ENCODE measurements at regions not wholly inside any gene's neighbourhood (a gene's known extent, or its start where the extent isn't known, plus 50 kb on each side); places are given as distances from the start of the nearest gene placed in this dataset.

DNA sequence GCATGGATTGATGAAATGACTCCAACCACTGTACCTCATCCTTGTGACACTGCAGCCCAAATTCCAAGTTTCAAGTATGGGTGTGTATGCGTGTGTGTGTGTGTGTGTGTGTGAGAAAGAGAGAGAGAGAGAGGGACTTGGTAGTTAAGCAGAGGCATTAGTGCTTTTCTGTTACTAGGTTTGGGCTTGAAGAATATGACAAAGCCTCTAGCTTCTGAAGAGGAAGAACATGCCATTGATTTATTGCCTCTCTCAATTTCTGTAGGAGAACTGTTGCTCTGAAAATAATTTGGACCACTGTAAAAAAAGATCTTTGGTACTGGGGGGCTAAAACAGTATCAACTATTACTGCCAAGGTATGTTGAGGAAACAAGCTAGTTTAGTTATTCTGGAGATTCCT, 139.2 kb downstream of the AQP9 start:
- DNase-seq (ENCODE audit: low read depth in 1 of 2, low spot score in 1 of 2), result no peak
- no peak for TF ChIP-seq JUND (IDR thresholded peaks at IDR 0.05; ENCODE audit: low read depth)
- in situ Hi-C loops (cut with HindIII; ENCODE audit: low pct_unique_long_range_greater_than_20kb, low sequenced_read_pairs), result no loop called here

DNA sequence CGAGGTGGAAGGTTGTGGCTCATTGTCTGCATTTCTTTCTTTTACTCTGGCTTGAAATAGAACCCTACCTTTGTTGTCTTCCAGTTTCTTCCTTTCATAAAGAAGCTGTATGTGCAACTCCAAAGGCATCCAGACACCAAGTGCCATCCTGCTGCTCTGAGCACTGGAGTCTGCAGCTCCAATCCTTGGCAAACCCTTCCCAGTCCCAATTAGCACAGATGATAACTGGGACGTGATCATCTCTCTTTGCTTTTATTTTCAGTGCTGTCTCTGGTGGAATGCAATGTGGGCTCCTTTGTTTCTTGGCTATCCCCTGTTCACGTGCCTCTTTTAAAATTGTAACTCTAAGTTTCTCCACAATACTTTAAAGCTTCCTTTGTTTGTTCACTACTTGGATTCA, 140.9 kb downstream of the AQP9 start:
- no peak for TF ChIP-seq JUND (IDR thresholded peaks at IDR 0.05; ENCODE audit: low read depth)
- DNase-seq (ENCODE audit: low read depth in 1 of 2, low spot score in 1 of 2), result no peak
- in situ Hi-C loops (cut with HindIII; ENCODE audit: low pct_unique_long_range_greater_than_20kb, low sequenced_read_pairs), result no loop called here

DNA sequence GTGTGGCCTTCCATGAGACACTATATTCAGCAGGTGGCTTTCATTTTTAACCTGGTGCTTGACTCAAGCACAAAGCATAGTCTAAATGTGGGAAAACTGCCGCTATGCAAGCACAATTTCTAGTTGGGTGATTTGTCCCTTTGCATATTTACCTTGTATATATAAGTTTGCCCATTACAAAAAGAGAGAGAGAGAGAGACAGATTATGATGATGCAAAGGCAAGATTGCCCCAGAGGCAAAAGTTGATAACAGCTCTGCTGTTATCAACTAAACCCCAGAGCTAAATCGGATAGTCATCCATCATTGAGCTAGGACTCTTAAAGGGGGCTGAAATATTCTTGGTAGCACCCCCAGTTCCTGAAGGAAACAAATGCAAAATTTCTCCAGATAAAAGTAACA, 141.5 kb downstream of the AQP9 start:
- DNase-seq (ENCODE audit: low read depth in 1 of 2, low spot score in 1 of 2), result no peak
- in situ Hi-C loops (cut with HindIII; ENCODE audit: low pct_unique_long_range_greater_than_20kb, low sequenced_read_pairs), result no loop called here
- no peak for TF ChIP-seq JUND (IDR thresholded peaks at IDR 0.05; ENCODE audit: low read depth)

DNA sequence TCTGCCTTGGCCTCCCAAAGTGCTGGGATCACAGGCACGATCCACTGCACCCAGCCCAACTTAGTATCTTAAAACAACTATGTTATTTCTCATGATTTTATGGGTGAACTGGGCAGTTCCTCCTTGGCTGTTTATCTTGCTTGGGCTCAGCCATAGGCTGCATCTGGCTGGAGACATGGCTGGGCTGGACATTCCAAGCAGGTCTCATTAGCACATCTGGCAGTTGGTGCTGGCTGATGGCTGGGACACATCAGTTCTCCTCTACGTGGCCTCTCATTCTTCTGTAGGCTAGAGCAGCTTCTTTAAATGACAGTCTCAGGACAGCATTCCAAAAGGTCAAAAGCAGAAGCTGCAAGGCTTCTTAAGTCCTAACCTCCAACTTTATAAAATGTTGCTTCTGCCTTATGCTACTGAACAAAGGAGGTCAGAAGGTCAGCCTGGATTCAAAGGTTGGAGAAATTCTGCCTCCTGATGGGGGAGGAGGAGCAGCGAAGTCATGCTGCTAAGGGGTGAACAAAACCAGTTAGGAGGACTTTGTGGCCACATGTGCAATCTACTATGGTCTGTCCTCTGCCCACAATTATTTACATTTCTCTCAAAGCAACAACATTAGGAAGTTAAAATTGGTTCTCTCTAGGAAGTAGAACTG, 144.0 kb downstream of the AQP9 start:
- TF ChIP-seq JUND (IDR thresholded peaks at IDR 0.05; ENCODE audit: low read depth), result no peak
- in situ Hi-C loops (cut with HindIII; ENCODE audit: low pct_unique_long_range_greater_than_20kb, low sequenced_read_pairs), result no loop called here
- DNase-seq (ENCODE audit: low read depth in 1 of 2, low spot score in 1 of 2), result no peak

DNA sequence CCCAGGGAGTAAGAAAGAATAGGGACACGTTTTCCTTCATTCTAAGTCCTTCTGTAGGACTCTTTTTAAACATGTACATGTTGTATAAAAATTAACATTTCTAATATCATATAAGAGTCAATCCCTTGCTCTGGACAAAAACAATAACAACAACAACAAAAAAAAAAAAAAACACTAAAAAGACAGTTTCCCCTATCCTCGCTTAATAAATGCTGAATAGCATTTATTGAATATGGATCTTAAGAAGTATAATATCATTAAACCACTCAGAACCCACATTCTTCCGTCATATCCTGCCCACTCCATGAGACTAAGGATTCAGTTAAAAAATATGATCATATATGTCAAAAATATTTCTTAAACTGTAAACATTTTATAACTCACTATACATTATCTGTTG, 145.1 kb downstream of the AQP9 start:
- no peak for DNase-seq (ENCODE audit: low read depth in 1 of 2, low spot score in 1 of 2)
- no peak for TF ChIP-seq JUND (IDR thresholded peaks at IDR 0.05; ENCODE audit: low read depth)
- in situ Hi-C loops (cut with HindIII; ENCODE audit: low pct_unique_long_range_greater_than_20kb, low sequenced_read_pairs), result no loop called here

DNA sequence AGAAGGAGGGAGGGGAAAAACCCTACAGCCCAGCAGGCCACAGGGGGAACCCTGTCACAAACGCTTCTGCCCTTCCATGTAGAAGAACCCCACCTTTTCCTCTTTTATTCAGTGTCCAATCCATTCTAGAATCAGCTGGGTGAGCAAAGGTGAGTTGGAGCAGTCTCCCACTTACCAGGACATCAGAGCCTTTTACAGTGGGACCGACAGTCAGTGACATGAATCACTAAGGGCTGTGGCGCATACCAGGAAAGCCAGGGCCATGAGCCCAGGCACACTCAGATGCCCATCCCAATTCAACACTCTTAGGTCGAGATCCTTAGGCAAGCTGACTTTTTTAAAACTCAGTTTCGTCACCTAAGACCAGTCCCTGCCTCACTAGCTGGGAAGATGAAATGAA, 146.1 kb downstream of the AQP9 start:
- TF ChIP-seq JUND (IDR thresholded peaks at IDR 0.05; ENCODE audit: low read depth), result no peak
- DNase-seq (ENCODE audit: low read depth in 1 of 2, low spot score in 1 of 2), result no peak
- in situ Hi-C loops (cut with HindIII; ENCODE audit: low pct_unique_long_range_greater_than_20kb, low sequenced_read_pairs), result no loop called here

DNA sequence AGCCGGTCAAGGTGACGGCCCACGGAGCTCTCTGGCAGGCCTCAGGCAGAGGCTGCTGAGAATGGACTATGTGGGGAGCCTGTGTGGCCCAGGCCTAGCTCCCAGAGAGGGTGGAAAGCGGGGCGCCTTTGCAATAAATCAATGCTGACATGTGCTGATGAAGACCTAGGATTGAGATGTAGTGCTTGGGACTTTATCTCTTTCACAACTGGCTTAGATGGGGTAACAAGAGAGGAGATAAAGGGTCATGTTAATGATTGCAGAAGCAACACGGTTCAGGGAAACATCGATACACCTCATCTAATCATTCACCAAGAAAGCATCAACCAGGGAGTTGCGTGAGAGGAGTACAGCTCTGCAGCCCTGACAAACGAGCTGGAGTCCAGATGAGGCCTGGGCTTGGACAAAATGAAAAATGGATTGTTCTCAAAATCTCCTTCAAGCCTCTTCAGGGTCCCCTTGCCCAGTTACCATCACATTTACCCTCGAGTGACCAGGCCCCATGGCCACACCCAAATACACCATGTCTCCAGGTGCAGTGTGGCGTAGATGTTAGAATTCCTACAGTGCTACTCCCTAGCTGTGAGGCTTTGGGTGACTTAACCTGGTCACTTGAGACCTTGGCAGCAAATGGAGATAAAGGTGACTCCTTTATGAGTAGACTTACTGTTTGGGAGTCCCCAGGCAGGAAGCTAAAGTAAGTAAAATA, 146.4 kb upstream of the LIPC start:
- no peak for DNase-seq (ENCODE audit: low read depth in 1 of 2, low spot score in 1 of 2)
- no peak for TF ChIP-seq JUND (IDR thresholded peaks at IDR 0.05; ENCODE audit: low read depth)
- in situ Hi-C loops (cut with HindIII; ENCODE audit: low pct_unique_long_range_greater_than_20kb, low sequenced_read_pairs), result no loop called here

DNA sequence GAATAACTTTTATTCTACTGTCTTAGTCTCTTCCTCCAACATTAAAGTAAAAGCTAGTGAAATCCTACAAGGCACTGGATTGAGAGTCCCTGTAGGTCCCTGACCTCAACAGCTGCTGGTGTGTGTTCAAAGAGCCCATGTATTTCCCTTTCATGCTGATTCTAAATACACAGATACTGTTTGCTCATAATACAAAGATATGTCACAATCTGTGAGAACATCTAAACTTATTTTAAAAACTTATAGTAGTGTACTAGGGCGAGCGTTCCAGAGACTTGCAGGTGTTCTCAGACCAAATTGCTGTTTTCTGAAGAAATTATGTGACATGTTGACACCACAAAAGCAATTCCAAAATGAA, 145.9 kb upstream of the LIPC start:
- no peak for DNase-seq (ENCODE audit: low read depth in 1 of 2, low spot score in 1 of 2)
- in situ Hi-C loops (cut with HindIII; ENCODE audit: low pct_unique_long_range_greater_than_20kb, low sequenced_read_pairs), result no loop called here
- TF ChIP-seq JUND (IDR thresholded peaks at IDR 0.05; ENCODE audit: low read depth), result no peak

DNA sequence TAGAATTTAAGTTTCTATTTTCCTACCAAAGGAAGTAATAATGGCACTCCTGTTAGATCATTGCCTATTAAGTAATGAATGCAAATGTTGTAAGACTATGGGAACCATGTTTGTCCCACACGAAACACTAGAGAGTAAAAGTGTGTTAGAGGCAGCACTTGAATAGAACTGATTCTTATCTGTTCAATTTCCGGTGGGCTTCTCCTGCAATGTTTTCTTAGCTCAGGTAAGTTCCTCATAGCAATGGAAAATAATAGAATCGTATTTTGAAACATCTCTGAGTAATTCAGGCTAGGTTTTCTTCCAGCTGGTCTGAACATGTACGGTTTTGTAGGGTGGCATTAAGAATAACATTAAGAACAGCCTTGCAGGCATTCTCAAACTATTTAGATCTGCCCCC, 145.3 kb upstream of the LIPC start:
- no peak for DNase-seq (ENCODE audit: low read depth in 1 of 2, low spot score in 1 of 2)
- TF ChIP-seq JUND (IDR thresholded peaks at IDR 0.05; ENCODE audit: low read depth), result no peak
- in situ Hi-C loops (cut with HindIII; ENCODE audit: low pct_unique_long_range_greater_than_20kb, low sequenced_read_pairs), result no loop called here

DNA sequence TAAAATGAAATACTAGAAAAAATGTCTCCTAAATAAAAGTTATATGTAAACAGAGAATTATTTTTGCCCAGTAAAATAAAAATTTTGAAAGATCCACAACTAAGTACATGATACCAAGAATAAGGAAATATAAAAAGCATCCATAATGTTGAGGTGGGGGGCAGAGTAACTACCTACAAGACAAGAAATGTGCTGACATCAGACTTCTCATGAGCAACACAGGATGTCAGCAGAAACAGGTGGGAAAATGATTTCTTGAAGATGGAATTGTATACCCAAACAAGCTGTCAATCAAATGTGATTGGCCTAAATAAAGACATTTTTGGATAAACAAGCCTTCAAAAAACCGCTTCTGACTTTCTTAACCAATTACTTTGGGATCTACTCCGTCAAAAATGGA, 143.9 kb upstream of the LIPC start:
- no peak for TF ChIP-seq JUND (IDR thresholded peaks at IDR 0.05; ENCODE audit: low read depth)
- in situ Hi-C loops (cut with HindIII; ENCODE audit: low pct_unique_long_range_greater_than_20kb, low sequenced_read_pairs), result no loop called here
- no peak for DNase-seq (ENCODE audit: low read depth in 1 of 2, low spot score in 1 of 2)

DNA sequence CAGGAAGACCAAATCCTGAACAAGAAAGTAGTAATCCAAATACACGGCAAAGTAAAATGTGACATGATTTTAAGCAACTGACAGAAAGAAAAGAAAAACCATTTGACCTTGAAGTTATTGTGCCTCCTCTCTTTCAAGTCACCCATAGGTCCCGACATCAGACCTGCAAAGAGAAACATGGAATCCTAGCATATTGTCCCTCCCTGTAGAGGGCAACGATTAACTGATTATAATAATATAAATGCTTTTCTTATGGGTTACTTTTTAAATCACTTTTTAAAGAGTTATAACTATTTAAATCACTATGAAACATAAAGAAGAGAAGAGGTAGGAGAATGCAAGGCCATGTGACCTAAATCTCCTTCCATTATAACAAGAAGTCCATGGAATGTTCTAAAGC, 143.2 kb upstream of the LIPC start:
- DNase-seq (ENCODE audit: low read depth in 1 of 2, low spot score in 1 of 2), result no peak
- TF ChIP-seq JUND (IDR thresholded peaks at IDR 0.05; ENCODE audit: low read depth), result no peak
- in situ Hi-C loops (cut with HindIII; ENCODE audit: low pct_unique_long_range_greater_than_20kb, low sequenced_read_pairs), result no loop called here

DNA sequence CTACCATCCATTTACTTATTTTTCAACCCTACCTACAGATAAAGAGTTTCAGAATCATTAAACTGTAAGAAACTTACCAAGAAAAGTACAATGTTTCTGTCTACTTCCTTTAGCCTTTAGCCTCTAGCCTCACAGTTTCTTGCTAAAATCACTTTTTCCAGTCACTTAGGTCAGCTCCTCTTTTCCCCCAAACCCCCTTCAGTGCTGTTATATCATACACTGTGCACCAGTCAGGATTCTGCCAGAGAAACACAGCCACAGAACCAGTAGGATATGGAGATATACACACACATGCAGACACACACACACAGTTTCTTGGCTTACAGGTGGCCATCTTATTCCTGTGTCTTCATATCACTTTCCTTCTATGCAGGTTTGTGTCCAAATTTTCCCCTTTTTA, 139.9 kb upstream of the LIPC start:
- DNase-seq (ENCODE audit: low read depth in 1 of 2, low spot score in 1 of 2), result no peak
- in situ Hi-C loops (cut with HindIII; ENCODE audit: low pct_unique_long_range_greater_than_20kb, low sequenced_read_pairs), result no loop called here
- no peak for TF ChIP-seq JUND (IDR thresholded peaks at IDR 0.05; ENCODE audit: low read depth)

DNA sequence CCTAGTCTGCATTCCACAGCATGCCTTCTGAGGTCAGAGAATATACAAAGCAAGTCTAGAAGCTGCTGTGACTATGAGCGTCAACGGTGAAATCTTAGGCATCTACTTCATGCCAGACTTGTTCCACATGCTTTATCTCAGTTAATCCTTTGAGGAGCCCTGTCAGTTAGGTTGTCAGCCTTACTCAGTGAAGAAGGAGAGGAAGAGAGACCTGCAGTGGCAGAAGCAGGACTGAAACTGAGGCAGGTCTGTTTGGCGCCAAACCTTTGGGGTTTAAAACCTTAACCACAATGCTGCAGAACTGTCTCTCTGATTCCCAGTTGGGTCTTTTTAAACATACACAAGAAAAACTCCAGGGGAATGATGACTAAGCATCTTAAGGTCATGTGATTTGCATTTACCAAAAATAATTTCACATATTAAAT, 139.0 kb upstream of the LIPC start:
- TF ChIP-seq JUND (IDR thresholded peaks at IDR 0.05; ENCODE audit: low read depth), result no peak
- DNase-seq (ENCODE audit: low read depth in 1 of 2, low spot score in 1 of 2), result no peak
- in situ Hi-C loops (cut with HindIII; ENCODE audit: low pct_unique_long_range_greater_than_20kb, low sequenced_read_pairs), result no loop called here

Measured in T47D (cell line).